ENCODE measurements at regions not wholly inside any gene's neighbourhood (a gene's known extent, or its start where the extent isn't known, plus 50 kb on each side); places are given as distances from the start of the nearest gene placed in this dataset.

DNA sequence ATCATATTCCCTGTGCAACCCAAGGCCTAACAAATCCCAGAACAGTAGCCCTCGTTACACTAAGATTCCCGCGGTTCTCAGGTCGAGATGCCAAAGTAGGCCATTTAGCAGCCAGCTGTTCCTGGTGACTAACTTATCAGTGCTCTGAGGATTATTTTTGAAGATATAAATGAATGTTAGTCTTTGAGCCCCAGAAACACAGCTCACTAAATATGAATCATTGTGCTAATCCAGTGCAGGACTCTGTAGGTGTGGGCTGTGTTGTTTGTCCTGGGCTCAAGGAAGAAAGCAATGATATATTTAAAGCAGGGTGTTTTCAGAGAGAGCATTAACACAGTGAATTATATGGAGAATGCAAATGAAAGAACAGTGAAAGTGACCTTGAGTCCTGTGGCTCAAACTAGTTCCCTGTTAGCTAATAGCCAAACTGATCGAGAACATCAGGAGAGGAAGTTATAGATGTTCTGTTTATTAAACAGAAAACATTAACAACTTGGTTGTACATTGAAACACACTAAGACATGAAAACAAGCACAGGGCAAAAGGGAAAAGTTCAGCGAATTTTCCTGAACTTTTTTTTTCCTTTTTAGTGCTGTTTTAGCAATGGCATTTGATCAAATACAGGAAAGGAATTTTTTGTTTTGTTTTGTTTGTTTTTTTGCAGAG is 228.3 kb downstream of the RNF152 start:
- TF ChIP-seq, protein P1, sequence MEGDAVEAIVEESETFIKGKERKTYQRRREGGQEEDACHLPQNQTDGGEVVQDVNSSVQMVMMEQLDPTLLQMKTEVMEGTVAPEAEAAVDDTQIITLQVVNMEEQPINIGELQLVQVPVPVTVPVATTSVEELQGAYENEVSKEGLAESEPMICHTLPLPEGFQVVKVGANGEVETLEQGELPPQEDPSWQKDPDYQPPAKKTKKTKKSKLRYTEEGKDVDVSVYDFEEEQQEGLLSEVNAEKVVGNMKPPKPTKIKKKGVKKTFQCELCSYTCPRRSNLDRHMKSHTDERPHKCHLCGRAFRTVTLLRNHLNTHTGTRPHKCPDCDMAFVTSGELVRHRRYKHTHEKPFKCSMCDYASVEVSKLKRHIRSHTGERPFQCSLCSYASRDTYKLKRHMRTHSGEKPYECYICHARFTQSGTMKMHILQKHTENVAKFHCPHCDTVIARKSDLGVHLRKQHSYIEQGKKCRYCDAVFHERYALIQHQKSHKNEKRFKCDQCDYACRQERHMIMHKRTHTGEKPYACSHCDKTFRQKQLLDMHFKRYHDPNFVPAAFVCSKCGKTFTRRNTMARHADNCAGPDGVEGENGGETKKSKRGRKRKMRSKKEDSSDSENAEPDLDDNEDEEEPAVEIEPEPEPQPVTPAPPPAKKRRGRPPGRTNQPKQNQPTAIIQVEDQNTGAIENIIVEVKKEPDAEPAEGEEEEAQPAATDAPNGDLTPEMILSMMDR (IDR thresholded peaks at IDR 0.05; ENCODE audit: unreplicated experiment), result no peak
- no peak overlapping the region for H3K4me3 Mint-ChIP-seq (ENCODE audit: low read depth)
- no peak for DNase-seq (ENCODE audit: low spot score, unreplicated experiment)
- peaks cover 9% of the 10 kb centered on the region for H3K9me3 Mint-ChIP-seq (ENCODE audit: low read depth)
- peaks cover 3% of the 10 kb centered on the region for H3K36me3 Mint-ChIP-seq (ENCODE audit: insufficient read depth)
- no peaks in the 10 kb centered on the region for H3K4me1 Mint-ChIP-seq (ENCODE audit: low read depth)
- H3K27ac Mint-ChIP-seq, result no peak overlapping the region
- H3K27me3 Mint-ChIP-seq, result no peaks in the 10 kb centered on the region

DNA sequence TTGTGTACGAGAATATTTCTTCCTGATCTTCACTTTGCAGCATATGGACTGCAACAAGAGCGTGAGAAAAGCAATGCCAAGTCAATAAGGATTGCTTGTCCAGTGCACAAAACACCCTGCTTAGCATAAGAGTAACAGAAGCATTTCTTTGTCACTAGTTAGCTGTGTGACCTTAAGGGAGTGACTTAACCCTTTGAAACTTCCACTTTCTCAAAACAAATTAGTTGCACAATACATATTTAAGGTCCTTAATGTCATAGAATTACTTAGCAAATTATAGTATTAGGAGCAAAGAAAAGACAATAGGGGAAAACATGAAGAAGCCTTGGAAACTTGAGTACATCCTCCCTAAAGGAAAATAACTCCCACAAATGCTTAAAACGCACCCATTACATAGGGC is 230.1 kb downstream of the RNF152 start:
- Mint-ChIP-seq H3K36me3 (ENCODE audit: insufficient read depth) (peaks cover 3% of the 10 kb centered on the region), H3K4me1 (ENCODE audit: low read depth) (no peaks in the 10 kb centered on the region), H3K27me3 (no peaks in the 10 kb centered on the region), H3K4me3 (ENCODE audit: low read depth) (no peak overlapping the region), H3K9me3 (ENCODE audit: low read depth) (peaks cover 9% of the 10 kb centered on the region), H3K27ac (no peak overlapping the region)
- TF ChIP-seq, protein P1 (IDR thresholded peaks at IDR 0.05; ENCODE audit: unreplicated experiment), result no peak
- DNase-seq (ENCODE audit: low spot score, unreplicated experiment), result no peak

DNA sequence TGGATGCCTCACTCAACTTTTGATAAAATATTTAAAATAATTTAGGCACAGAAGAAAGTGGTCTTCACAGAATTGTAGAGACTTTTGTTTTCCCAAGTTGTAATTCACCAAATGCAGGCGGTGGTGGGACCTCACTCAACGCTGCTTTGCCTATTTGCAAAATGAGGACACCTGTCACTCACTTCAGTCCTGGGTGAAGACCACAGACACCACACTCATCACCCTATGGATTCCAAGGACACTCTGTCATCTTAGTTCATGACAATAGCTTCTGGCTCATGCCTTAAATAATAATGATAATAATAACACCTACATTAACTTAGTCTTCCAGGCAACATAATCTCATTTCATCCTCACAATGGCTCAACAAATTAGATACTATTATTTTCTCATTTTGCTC is 234.4 kb downstream of the RNF152 start:
- Mint-ChIP-seq H3K4me3 (ENCODE audit: low read depth) (no peak overlapping the region), H3K4me1 (ENCODE audit: low read depth) (peaks cover 24% of the 10 kb centered on the region), H3K27ac (no peak overlapping the region), H3K9me3 (ENCODE audit: low read depth) (peaks cover 15% of the 10 kb centered on the region), H3K27me3 (no peaks in the 10 kb centered on the region), H3K36me3 (ENCODE audit: insufficient read depth) (peaks cover 5% of the 10 kb centered on the region)
- no peak for DNase-seq (ENCODE audit: low spot score, unreplicated experiment)
- TF ChIP-seq, protein P1 (IDR thresholded peaks at IDR 0.05; ENCODE audit: unreplicated experiment), result no peak

DNA sequence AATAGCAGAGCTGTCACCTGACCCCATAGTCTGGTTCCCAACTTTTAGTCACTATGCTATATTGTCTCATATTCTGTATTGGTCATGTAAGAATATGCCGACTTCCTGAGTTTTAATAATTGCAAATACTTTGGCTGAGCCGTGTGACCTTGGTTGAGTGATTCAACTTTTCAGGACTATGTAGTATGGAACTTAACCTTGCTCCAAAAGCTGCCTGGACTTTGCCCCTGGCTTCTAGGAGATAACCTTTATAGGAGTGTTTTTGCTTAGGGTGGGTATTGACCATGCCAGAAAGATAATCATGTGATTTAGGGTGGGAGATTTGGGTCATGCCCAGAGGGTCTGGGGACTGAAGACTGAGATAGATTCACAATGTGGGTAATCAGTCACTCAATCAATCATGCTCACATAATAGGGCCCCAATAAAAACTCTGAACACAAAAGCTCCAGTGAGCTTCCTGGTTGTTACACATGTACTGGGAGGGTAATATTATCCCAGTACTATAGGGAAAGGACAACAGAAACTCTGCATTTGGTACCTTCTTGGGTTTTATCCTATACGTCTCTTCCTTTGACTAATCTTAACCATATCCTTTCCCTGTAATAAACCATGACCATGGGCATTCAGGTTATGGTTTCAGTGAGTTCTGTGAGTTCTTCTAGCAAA is 235.6 kb downstream of the RNF152 start:
- H3K27me3 Mint-ChIP-seq, result no peaks in the 10 kb centered on the region

DNA sequence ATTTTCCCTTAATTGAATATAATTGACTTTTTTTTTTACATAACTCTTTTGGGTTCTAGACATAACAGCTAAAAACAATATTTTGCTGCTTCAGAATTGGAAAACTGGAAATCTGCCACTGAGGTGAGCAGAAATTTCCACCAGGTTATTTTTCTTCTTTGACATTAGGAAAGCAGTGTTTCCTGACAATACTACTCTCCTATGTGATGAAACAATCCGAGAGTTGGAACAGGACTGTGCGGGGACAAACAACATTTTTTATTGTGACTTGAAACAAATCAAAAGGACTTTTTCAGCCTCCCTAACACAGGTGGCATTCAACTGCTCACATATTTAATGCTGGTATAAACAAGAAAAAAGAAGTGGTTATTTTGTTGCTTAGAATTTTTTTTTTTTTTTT is 237.2 kb downstream of the RNF152 start:
- DNase-seq (ENCODE audit: low spot score, unreplicated experiment), result no peak
- peaks cover 2% of the 10 kb centered on the region for H3K36me3 Mint-ChIP-seq (ENCODE audit: insufficient read depth)
- H3K27me3 Mint-ChIP-seq, result no peaks in the 10 kb centered on the region
- H3K4me1 Mint-ChIP-seq (ENCODE audit: low read depth), result peaks cover 40% of the 10 kb centered on the region
- peaks cover 8% of the 10 kb centered on the region for H3K9me3 Mint-ChIP-seq (ENCODE audit: low read depth)
- H3K27ac Mint-ChIP-seq, result no peak overlapping the region
- no peak overlapping the region for H3K4me3 Mint-ChIP-seq (ENCODE audit: low read depth)
- TF ChIP-seq, protein P1 (IDR thresholded peaks at IDR 0.05; ENCODE audit: unreplicated experiment), result no peak

More for the DNA sequence above, 235.6 kb downstream of the RNF152 start:
- TF ChIP-seq, protein P1 (IDR thresholded peaks at IDR 0.05; ENCODE audit: unreplicated experiment), result no peak
- Mint-ChIP-seq H3K27ac (no peak overlapping the region), H3K4me1 (ENCODE audit: low read depth) (peaks cover 33% of the 10 kb centered on the region), H3K36me3 (ENCODE audit: insufficient read depth) (peaks cover 3% of the 10 kb centered on the region), H3K4me3 (ENCODE audit: low read depth) (no peak overlapping the region), H3K9me3 (ENCODE audit: low read depth) (peaks cover 13% of the 10 kb centered on the region)
- no peak for DNase-seq (ENCODE audit: low spot score, unreplicated experiment)

Data from progenitor cell of endocrine pancreas (in vitro differentiated cells).